IMR-90 (cell line): ENCODE measurements at regions not wholly inside any gene's neighbourhood (a gene's known extent, or its start where the extent isn't known, plus 50 kb on each side); places are given as distances from the start of the nearest gene placed in this dataset.

Experiments
- CEBPB ChIP-seq: IDR thresholded peaks from 2 replicates; pipeline ENCODE4 v1.6.1; 2012; ENCODE audit warnings: low read depth, low read length, improper control_type of control experiment
- FOS ChIP-seq: fragments of 150-350 bp; IDR thresholded peaks from 2 replicates; pipeline ENCODE4 v1.6.1; 2016; ENCODE audit warnings: low read depth, low read length
- MXI1 ChIP-seq: IDR thresholded peaks from 2 replicates; pipeline ENCODE4 v1.6.1; 2012; ENCODE audit warnings: low read depth, mild to moderate bottlenecking, low read length, moderate library complexity, borderline replicate concordance
- POLR2A ChIP-seq: IDR thresholded peaks from 2 replicates; pipeline ENCODE4 v1.6.1; 2012; ENCODE audit warnings: mild to moderate bottlenecking, low read depth, low read length
- RAD21 ChIP-seq: IDR thresholded peaks from 2 replicates; pipeline ENCODE4 v1.6.1; 2012; ENCODE audit warnings: low read length, improper control_type of control experiment
- TF ChIP-seq, protein P1 (sequence below): fragments of 150-350 bp; IDR thresholded peaks from 2 replicates; pipeline ENCODE4 v1.6.1; 2017; ENCODE audit warnings: mild to moderate bottlenecking, antibody characterized with exemption, low read length, low read depth
- TF ChIP-seq, protein P2 (sequence below): conservative IDR thresholded peaks from 2 replicates; pipeline ENCODE4 v1.5.1; 2012; ENCODE audit warnings: mild to moderate bottlenecking, low read depth, low read length, improper control_type of control experiment

DNA sequence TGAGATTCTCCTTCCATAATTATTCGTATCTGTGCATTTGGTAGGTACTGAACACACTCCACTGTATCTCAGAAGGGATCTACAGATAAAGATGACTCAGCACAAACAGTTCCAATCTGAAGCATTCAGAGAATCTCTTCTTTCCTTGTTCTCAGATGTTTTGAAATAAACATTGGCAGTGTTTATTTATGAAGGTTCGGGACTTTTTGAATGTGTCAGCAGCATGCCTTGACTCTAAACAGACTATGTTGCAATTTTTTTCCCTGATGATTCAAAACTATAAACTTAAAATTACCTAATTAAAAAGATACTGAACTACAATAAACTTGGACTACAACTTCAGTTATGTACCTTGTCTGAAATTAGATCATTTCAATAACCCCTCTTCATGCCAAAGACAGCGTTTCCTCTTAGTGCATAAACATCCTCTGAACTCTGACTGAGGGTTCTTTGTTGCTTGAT lies 612.9 kb upstream of the TBL1XR1 start:
- TF ChIP-seq, protein P1, sequence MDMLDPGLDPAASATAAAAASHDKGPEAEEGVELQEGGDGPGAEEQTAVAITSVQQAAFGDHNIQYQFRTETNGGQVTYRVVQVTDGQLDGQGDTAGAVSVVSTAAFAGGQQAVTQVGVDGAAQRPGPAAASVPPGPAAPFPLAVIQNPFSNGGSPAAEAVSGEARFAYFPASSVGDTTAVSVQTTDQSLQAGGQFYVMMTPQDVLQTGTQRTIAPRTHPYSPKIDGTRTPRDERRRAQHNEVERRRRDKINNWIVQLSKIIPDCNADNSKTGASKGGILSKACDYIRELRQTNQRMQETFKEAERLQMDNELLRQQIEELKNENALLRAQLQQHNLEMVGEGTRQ, result no peak
- TF ChIP-seq, protein P2, sequence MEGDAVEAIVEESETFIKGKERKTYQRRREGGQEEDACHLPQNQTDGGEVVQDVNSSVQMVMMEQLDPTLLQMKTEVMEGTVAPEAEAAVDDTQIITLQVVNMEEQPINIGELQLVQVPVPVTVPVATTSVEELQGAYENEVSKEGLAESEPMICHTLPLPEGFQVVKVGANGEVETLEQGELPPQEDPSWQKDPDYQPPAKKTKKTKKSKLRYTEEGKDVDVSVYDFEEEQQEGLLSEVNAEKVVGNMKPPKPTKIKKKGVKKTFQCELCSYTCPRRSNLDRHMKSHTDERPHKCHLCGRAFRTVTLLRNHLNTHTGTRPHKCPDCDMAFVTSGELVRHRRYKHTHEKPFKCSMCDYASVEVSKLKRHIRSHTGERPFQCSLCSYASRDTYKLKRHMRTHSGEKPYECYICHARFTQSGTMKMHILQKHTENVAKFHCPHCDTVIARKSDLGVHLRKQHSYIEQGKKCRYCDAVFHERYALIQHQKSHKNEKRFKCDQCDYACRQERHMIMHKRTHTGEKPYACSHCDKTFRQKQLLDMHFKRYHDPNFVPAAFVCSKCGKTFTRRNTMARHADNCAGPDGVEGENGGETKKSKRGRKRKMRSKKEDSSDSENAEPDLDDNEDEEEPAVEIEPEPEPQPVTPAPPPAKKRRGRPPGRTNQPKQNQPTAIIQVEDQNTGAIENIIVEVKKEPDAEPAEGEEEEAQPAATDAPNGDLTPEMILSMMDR, result no peak
- TF ChIP-seq FOS (peak; percentile 96), POLR2A (no peak), CEBPB (peak; percentile 97), MXI1 (no peak), RAD21 (peak; percentile 24; the same call in 1 of the 2 replicates)
